HEK293 (cell line): ENCODE measurements at regions not wholly inside any gene's neighbourhood (a gene's known extent, or its start where the extent isn't known, plus 50 kb on each side); places are given as distances from the start of the nearest gene placed in this dataset.

Experiments used
- SP2 ChIP-seq: fragments of 450-650 bp; formaldehyde crosslinking; IDR thresholded peaks from 2 replicates; pipeline ENCODE4 v1.5.1; 2016; ENCODE audit warnings: missing biosample characterization, missing genetic modification characterization
- ZNF510 ChIP-seq: fragments of 450-650 bp; formaldehyde crosslinking; IDR thresholded peaks from 2 replicates; pipeline ENCODE4 v1.5.1; 2018; ENCODE audit warnings: mild to moderate bottlenecking, missing genetic modification characterization, missing biosample characterization; ENCODE audit not compliant: insufficient replicate concordance
- TF ChIP-seq, protein P1 (sequence below): fragments of 450-650 bp; formaldehyde crosslinking; IDR thresholded peaks from 2 replicates; pipeline ENCODE4 v1.5.1; 2016; ENCODE audit warnings: missing biosample characterization, missing genetic modification characterization

DNA sequence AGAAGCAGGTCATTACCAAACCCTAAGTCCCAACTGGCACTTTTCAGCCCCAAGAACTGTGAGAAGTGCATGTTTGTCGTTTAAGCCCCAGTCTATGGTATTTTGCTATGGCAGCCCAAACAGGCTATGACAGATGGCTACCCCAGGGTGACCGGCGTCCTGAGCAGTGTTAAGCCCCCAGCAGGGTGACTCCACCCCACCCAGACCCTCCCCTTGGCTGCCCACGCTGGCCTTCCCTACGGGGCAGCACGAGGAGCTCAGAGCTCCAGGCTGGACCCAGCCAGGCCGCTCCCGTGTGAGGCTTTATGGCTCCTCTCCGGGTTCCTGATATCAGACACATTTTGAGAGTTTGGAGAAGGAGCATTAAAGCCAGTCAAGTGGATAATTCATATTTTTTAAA is 684.0 kb downstream of the PTPRU start:
- TF ChIP-seq, protein P1, sequence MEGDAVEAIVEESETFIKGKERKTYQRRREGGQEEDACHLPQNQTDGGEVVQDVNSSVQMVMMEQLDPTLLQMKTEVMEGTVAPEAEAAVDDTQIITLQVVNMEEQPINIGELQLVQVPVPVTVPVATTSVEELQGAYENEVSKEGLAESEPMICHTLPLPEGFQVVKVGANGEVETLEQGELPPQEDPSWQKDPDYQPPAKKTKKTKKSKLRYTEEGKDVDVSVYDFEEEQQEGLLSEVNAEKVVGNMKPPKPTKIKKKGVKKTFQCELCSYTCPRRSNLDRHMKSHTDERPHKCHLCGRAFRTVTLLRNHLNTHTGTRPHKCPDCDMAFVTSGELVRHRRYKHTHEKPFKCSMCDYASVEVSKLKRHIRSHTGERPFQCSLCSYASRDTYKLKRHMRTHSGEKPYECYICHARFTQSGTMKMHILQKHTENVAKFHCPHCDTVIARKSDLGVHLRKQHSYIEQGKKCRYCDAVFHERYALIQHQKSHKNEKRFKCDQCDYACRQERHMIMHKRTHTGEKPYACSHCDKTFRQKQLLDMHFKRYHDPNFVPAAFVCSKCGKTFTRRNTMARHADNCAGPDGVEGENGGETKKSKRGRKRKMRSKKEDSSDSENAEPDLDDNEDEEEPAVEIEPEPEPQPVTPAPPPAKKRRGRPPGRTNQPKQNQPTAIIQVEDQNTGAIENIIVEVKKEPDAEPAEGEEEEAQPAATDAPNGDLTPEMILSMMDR (tag by site-specific recombination) = no peak
- TF ChIP-seq ZNF510 = no peak
- no peak for TF ChIP-seq SP2 (tag by site-specific recombination)
